B cell (primary cell): ENCODE measurements at regions not wholly inside any gene's neighbourhood (a gene's known extent, or its start where the extent isn't known, plus 50 kb on each side); places are given as distances from the start of the nearest gene placed in this dataset.

Experiments
- ATAC-seq: fragments of 200-7000 bp; cut with Tn5 transposase; one replicate; pipeline ENCODE4 v1.10.0; 2021; ENCODE audit warnings: low read depth, mild to moderate bottlenecking, moderate number of reproducible peaks, moderate library complexity
- CTCF ChIA-PET: fragments of 350-600 bp; sonication (Branson Sonifier 250); formaldehyde crosslinking; loops from one replicate; lab custom pipeline; 2021; ENCODE audit warnings: antibody characterized with exemption, inconsistent platforms; lab: Charles Lee
- POLR2A ChIA-PET: fragments of 350-600 bp; sonication (Branson Sonifier 250); formaldehyde crosslinking; loops from one replicate; lab custom pipeline; 2021; ENCODE audit warnings: antibody characterized with exemption; lab: Charles Lee
- DNase-seq: peaks from one replicate; pipeline ENCODE4 v3.0.0; 2013
- H2AFZ ChIP-seq: 2 replicates; pipeline ENCODE4 v1.6.1; 2012; ENCODE audit warnings: mild to moderate bottlenecking, low read depth, low read length; ENCODE audit not compliant: insufficient read depth, poor library complexity, severe bottlenecking
- H3K27ac ChIP-seq, 2 donors: 1 replicate in 1 of 2; 2 replicates in 1 of 2; pipeline ENCODE4 v1.5.1; 2012 to 2013; ENCODE audit warnings: low read length in 2 of 2, mild to moderate bottlenecking in 2 of 2, moderate library complexity in 1 of 2
- H3K27me3 ChIP-seq, 4 experiments: fragments of 200-600 bp in 1 of 4; sonication (generic) in 1 of 4; replicated peaks in 1 of 4; 1 replicate in 2 of 4; 2 replicates in 2 of 4; pipeline versions ENCODE4 v1.6.1 to v1.7.0; 2013 to 2016; ENCODE audit warnings: low read length in 3 of 4, mild to moderate bottlenecking in 2 of 4, mixed read lengths in 1 of 4, moderate library complexity in 1 of 4; ENCODE audit not compliant: insufficient read depth in 4 of 4, control insufficient read depth in 3 of 4; ENCODE audit errors: control extremely low read depth in 1 of 4
- H3K36me3 ChIP-seq, 2 experiments: replicated peaks in 1 of 2; 1 replicate in 1 of 2; 2 replicates in 1 of 2; pipeline versions ENCODE4 v1.6.1 to v1.7.1; 2013; ENCODE audit warnings: low read length in 1 of 2; ENCODE audit not compliant: insufficient read depth in 2 of 2, control insufficient read depth in 1 of 2; ENCODE audit errors: control extremely low read depth in 1 of 2, extremely low read depth in 1 of 2
- H3K4me1 ChIP-seq, 2 donors: fragments of 200-600 bp in 1 of 2; sonication (generic) in 1 of 2; 1 replicate in 1 of 2; 2 replicates in 1 of 2; pipeline versions ENCODE4 v1.5.1 to v1.6.1; 2013 to 2017; ENCODE audit warnings: low read length in 2 of 2; ENCODE audit not compliant: control insufficient read depth in 2 of 2, insufficient read depth in 2 of 2
- H3K4me2 ChIP-seq: replicated peaks from 2 replicates; pipeline ENCODE3; 2012; ENCODE audit warnings: mild to moderate bottlenecking, low read depth, low read length; ENCODE audit not compliant: poor library complexity, severe bottlenecking
- H3K4me3 ChIP-seq, 5 experiments: fragments of 200-600 bp in 1 of 5; sonication (generic) in 1 of 5; 1 replicate in 3 of 5; 2 replicates in 2 of 5; pipeline versions ENCODE4 v1.5.1 to v1.7.0; 2011 to 2016; ENCODE audit warnings: low read length in 4 of 5, mild to moderate bottlenecking in 4 of 5, low read depth in 2 of 5, control low read depth in 1 of 5, moderate library complexity in 1 of 5; ENCODE audit not compliant: insufficient read depth in 1 of 5; ENCODE audit errors: control extremely low read depth in 1 of 5, extremely low read depth in 1 of 5
- H3K79me2 ChIP-seq: fragments of 200-600 bp; sonication (generic); one replicate; pipeline ENCODE4 v1.6.0; 2016; ENCODE audit warnings: low read length; ENCODE audit not compliant: control insufficient read depth, insufficient read depth
- H3K9ac ChIP-seq: fragments of 200-600 bp; sonication (generic); 2 replicates; pipeline ENCODE4 v1.6.1; 2017; ENCODE audit warnings: mild to moderate bottlenecking, low read length, moderate library complexity
- H3K9me3 ChIP-seq, 3 donors: one replicate each; pipeline versions ENCODE4 v1.6.1 to v1.7.1; 2013; ENCODE audit warnings: low read length in 2 of 3; ENCODE audit not compliant: control insufficient read depth in 2 of 3, insufficient read depth in 1 of 3; ENCODE audit errors: control extremely low read depth in 1 of 3
- H4K20me1 ChIP-seq: 2 replicates; pipeline ENCODE4 v1.6.0; 2012; ENCODE audit warnings: mild to moderate bottlenecking, low read length; ENCODE audit not compliant: insufficient read depth, control insufficient read depth, poor library complexity, severe bottlenecking
- H3K27ac Mint-ChIP-seq: one replicate; pipeline ENCODE4 v1.8.0; 2021; ENCODE audit warnings: mixed read lengths
- H3K27me3 Mint-ChIP-seq: one replicate; pipeline ENCODE4 v1.8.0; 2021; ENCODE audit warnings: mixed read lengths
- H3K4me1 Mint-ChIP-seq: one replicate; pipeline ENCODE4 v1.8.0; 2021; ENCODE audit warnings: mixed read lengths
- H3K4me3 Mint-ChIP-seq: one replicate; pipeline ENCODE4 v1.8.0; 2021; ENCODE audit warnings: mixed read lengths
- H3K9me3 Mint-ChIP-seq: one replicate; pipeline ENCODE4 v1.8.0; 2022; ENCODE audit warnings: mixed read lengths; ENCODE audit not compliant: insufficient read depth
- EZH2 ChIP-seq: IDR thresholded peaks from 2 replicates; pipeline ENCODE4 v1.6.1; 2012; ENCODE audit warnings: borderline replicate concordance, low read depth, mild to moderate bottlenecking, moderate library complexity, low read length; ENCODE audit not compliant: insufficient read depth, poor library complexity, severe bottlenecking
- WGBS: methylation state at CpG from one replicate; pipeline ENCODE4 v1.1.5; 2013; ENCODE audit warnings: missing lambda C conversion rate; ENCODE audit not compliant: insufficient coverage; 5-methylcytosine and 5-hydroxymethylcytosine counted together
- intact Hi-C: fragments of 100-400 bp; cut with micrococcal nuclease; formaldehyde crosslinking; loops from one replicate; pipeline ENCODE4 v1.10.0; 2022
- TF ChIP-seq, protein P1 (sequence below): fragments of 200-600 bp; IDR thresholded peaks from one replicate; pipeline ENCODE4 v1.8.0; 2022; ENCODE audit warnings: antibody characterized with exemption, mild to moderate bottlenecking

DNA sequence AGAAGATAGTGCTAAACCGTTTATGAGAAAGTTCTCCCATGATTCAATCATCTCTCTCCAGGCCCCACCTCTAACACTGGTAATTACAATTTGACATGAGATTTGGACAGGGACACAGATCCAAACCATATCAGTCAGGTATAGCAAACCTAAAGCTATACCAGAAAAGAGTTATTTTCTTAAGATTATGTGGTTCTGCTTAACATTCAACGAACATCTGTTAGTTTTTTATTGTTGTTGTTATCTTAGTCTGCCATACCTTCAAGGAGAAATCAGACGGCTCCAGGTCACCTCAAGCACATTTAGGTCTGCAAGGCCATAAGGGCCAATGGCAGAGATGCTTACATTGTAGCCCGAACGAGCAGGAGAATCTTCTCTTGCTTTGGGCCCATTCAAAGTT is 89.5 kb upstream of the ETV3 start:
- Mint-ChIP-seq H3K4me3 (no peak overlapping the region), H3K27me3 (peaks cover 49% of the 10 kb centered on the region), H3K9me3 (peaks cover 4% of the 10 kb centered on the region), H3K27ac (no peak overlapping the region), H3K4me1 (no peaks in the 10 kb centered on the region)
- intact Hi-C loops, result no loop called here
- Histone ChIP-seq H3K4me1 (no peaks in the 10 kb centered on the region), H3K4me2 (no peak overlapping the region), H3K79me2 (no peaks in the 10 kb centered on the region), H3K9ac (no peak overlapping the region), H3K36me3 (no peaks in the 10 kb centered on the region), H2AFZ (no peak overlapping the region), H3K9me3 (peaks cover 0 to 4% (median 4%) of the 10 kb centered on the region in 3 donors), H3K4me3 (no peak overlapping the region), H4K20me1 (no peaks in the 10 kb centered on the region), H3K27ac (no peak overlapping the region), H3K27me3 (peaks cover 0 to 8% (median 6%) of the 10 kb centered on the region in 4 experiments)
- WGBS, result 78% methylated on average over 2 of the region's 5 CpGs
- CTCF ChIA-PET, result no interaction called here
- TF ChIP-seq, protein P1, sequence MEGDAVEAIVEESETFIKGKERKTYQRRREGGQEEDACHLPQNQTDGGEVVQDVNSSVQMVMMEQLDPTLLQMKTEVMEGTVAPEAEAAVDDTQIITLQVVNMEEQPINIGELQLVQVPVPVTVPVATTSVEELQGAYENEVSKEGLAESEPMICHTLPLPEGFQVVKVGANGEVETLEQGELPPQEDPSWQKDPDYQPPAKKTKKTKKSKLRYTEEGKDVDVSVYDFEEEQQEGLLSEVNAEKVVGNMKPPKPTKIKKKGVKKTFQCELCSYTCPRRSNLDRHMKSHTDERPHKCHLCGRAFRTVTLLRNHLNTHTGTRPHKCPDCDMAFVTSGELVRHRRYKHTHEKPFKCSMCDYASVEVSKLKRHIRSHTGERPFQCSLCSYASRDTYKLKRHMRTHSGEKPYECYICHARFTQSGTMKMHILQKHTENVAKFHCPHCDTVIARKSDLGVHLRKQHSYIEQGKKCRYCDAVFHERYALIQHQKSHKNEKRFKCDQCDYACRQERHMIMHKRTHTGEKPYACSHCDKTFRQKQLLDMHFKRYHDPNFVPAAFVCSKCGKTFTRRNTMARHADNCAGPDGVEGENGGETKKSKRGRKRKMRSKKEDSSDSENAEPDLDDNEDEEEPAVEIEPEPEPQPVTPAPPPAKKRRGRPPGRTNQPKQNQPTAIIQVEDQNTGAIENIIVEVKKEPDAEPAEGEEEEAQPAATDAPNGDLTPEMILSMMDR, result no peak
- no peak for TF ChIP-seq EZH2
- POLR2A ChIA-PET, result no interaction called here
- ATAC-seq, result no peak
- DNase-seq, result no peak

DNA sequence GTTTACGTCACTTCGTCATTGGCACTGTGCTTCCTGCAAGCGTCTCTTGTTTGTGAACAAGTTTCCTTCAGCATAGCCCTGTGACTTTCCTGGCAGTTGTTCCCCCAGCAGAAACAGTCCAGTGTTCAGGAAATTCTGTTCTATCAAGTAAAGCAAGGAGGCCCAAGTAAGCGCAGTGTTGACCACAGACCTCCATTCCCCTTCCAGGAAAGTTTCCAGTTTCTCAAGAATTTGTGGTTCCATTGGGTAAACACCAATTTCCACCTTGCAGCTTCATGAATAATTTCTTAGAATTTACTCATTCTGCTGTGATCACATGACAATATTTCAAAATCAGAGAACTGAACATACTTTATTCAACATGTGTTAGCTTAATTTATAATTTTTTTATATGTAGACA is 88.5 kb upstream of the ETV3 start:
- Mint-ChIP-seq H3K4me1 (no peaks in the 10 kb centered on the region), H3K9me3 (peaks cover 4% of the 10 kb centered on the region), H3K27ac (no peak overlapping the region), H3K4me3 (no peak overlapping the region), H3K27me3 (peaks cover 58% of the 10 kb centered on the region)
- Histone ChIP-seq H3K9me3 (peaks cover 0 to 4% (median 4%) of the 10 kb centered on the region in 3 donors), H3K9ac (no peak overlapping the region), H3K36me3 (no peaks in the 10 kb centered on the region), H3K4me1 (no peaks in the 10 kb centered on the region), H3K4me3 (no peak overlapping the region), H3K79me2 (no peaks in the 10 kb centered on the region), H4K20me1 (no peaks in the 10 kb centered on the region), H3K27ac (no peak overlapping the region), H3K27me3 (peaks cover 0 to 6% (median 6%) of the 10 kb centered on the region in 4 experiments), H2AFZ (no peak overlapping the region), H3K4me2 (no peak overlapping the region)
- intact Hi-C loops, result no loop called here
- ChIA-PET CTCF (no interaction called here), POLR2A (no interaction called here)
- no peak for DNase-seq
- no peak for TF ChIP-seq EZH2
- TF ChIP-seq, protein P1, result no peak
- 83% methylated on average over 4 of the region's 4 CpGs for WGBS
- ATAC-seq, result no peak
